Hepatocyte (in vitro differentiated cells): ENCODE measurements at regions not wholly inside any gene's neighbourhood (a gene's known extent, or its start where the extent isn't known, plus 50 kb on each side); places are given as distances from the start of the nearest gene placed in this dataset.

ENCODE experiments used
- DNase-seq: peaks from one replicate; pipeline ENCODE4 v3.0.0-alpha.2; 2016; ENCODE audit warnings: low spot score
- H2AFZ ChIP-seq: fragments of 200-600 bp; sonication (generic); 2 replicates; pipeline ENCODE4 v1.6.0; 2016; ENCODE audit warnings: antibody characterized with exemption, mild to moderate bottlenecking
- H3K27ac ChIP-seq: fragments of 200-600 bp; sonication (generic); 2 replicates; pipeline ENCODE4 v1.5.1; 2016; ENCODE audit warnings: mild to moderate bottlenecking
- H3K27me3 ChIP-seq: fragments of 200-600 bp; sonication (generic); 2 replicates; pipeline ENCODE4 v1.6.1; 2016
- H3K36me3 ChIP-seq: fragments of 200-600 bp; sonication (generic); replicated peaks from 2 replicates; pipeline ENCODE4 v1.5.1; 2016; ENCODE audit warnings: low read depth; ENCODE audit not compliant: insufficient read depth
- H3K4me1 ChIP-seq: fragments of 200-600 bp; sonication (generic); 2 replicates; pipeline ENCODE4 v1.5.1; 2016; ENCODE audit warnings: mild to moderate bottlenecking, moderate library complexity; ENCODE audit not compliant: insufficient read depth
- H3K4me2 ChIP-seq: fragments of 200-600 bp; sonication (generic); 2 replicates; pipeline ENCODE4 v1.6.0; 2016
- H3K4me3 ChIP-seq: fragments of 200-600 bp; sonication (generic); 2 replicates; pipeline ENCODE4 v1.5.1; 2016; ENCODE audit warnings: mild to moderate bottlenecking
- H3K79me2 ChIP-seq: fragments of 200-600 bp; sonication (generic); 2 replicates; pipeline ENCODE4 v1.6.0; 2017; ENCODE audit warnings: mild to moderate bottlenecking
- H3K9me2 ChIP-seq: fragments of 200-600 bp; sonication (generic); replicated peaks from 2 replicates; pipeline ENCODE4 v1.6.0; 2017; ENCODE audit warnings: mild to moderate bottlenecking; ENCODE audit not compliant: insufficient read depth
- H3K9me3 ChIP-seq: fragments of 200-600 bp; sonication (generic); 2 replicates; pipeline ENCODE4 v1.5.1; 2016; ENCODE audit warnings: low read depth, mild to moderate bottlenecking
- H4K20me1 ChIP-seq: fragments of 200-600 bp; sonication (generic); 2 replicates; pipeline ENCODE4 v1.6.0; 2016; ENCODE audit warnings: mild to moderate bottlenecking; ENCODE audit not compliant: insufficient read depth, poor library complexity, severe bottlenecking
- EZH2 ChIP-seq: fragments of 200-600 bp; sonication (generic); IDR thresholded peaks from 2 replicates; pipeline ENCODE4 v1.6.1; 2016; ENCODE audit warnings: antibody characterized with exemption, mild to moderate bottlenecking, borderline replicate concordance
- EZH2phosphoT487 ChIP-seq: fragments of 200-600 bp; sonication (generic); IDR thresholded peaks from one replicate; pipeline ENCODE4 v1.6.1; 2018; ENCODE audit warnings: antibody characterized with exemption, mild to moderate bottlenecking, low read depth, moderate library complexity; ENCODE audit not compliant: unreplicated experiment, severe bottlenecking
- WGBS: methylation state at CpG from one replicate; pipeline ENCODE4 v1.1.6; 2016; ENCODE audit warnings: low lambda C conversion rate; ENCODE audit errors: missing lambda C conversion rate; 5-methylcytosine and 5-hydroxymethylcytosine counted together
- TF ChIP-seq, protein P1 (sequence below): fragments of 200-600 bp; sonication (generic); IDR thresholded peaks from 2 replicates; pipeline ENCODE4 v1.5.1; 2016; ENCODE audit warnings: antibody characterized with exemption, mild to moderate bottlenecking; ENCODE audit not compliant: poor library complexity

DNA sequence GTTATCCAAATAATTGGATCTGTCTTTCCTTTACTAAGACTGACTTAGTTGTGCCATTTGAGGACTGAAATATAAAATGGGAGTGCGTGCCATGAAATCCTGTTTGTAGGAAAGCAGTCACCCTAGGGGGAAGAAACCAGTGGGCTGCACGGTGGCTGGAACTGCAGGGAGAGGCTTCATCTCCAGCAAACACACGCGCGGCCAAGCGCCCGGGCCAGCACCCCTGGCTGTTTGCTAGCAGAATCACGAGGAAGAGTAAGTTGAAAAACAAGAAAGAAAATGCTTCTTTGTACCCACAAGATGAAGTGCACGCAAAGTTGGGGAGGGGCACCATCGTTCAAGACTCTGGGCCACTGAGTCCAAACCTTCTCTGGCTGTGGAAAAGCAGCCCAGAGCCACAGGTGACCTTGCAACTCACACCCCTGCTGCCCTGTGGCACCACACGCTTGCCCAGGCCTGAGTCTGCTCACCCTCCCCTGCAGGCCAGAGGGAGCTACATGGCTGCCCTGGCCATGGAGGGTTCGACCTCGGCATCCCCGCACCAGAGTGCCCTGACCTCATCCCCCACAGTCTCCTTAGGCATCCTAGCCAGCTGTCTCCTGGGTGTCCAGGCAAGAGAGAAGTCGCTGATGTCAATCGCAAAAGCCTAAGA is 55.2 kb downstream of the IRX2 start:
- no peak for DNase-seq
- WGBS, result 93% methylated on average over 16 of the region's 16 CpGs
- Histone ChIP-seq H3K79me2 (no peaks in the 10 kb centered on the region), H3K4me3 (no peak overlapping the region), H3K4me2 (no peak overlapping the region), H3K4me1 (no peaks in the 10 kb centered on the region), H3K9me3 (no peaks in the 10 kb centered on the region), H3K27ac (no peak overlapping the region), H3K9me2 (no peaks in the 10 kb centered on the region), H3K27me3 (no peaks in the 10 kb centered on the region), H3K36me3 (no peaks in the 10 kb centered on the region), H4K20me1 (no peaks in the 10 kb centered on the region), H2AFZ (peak overlapping the region; percentile 9)
- TF ChIP-seq EZH2phosphoT487 (no peak), EZH2 (no peak)
- TF ChIP-seq, protein P1, sequence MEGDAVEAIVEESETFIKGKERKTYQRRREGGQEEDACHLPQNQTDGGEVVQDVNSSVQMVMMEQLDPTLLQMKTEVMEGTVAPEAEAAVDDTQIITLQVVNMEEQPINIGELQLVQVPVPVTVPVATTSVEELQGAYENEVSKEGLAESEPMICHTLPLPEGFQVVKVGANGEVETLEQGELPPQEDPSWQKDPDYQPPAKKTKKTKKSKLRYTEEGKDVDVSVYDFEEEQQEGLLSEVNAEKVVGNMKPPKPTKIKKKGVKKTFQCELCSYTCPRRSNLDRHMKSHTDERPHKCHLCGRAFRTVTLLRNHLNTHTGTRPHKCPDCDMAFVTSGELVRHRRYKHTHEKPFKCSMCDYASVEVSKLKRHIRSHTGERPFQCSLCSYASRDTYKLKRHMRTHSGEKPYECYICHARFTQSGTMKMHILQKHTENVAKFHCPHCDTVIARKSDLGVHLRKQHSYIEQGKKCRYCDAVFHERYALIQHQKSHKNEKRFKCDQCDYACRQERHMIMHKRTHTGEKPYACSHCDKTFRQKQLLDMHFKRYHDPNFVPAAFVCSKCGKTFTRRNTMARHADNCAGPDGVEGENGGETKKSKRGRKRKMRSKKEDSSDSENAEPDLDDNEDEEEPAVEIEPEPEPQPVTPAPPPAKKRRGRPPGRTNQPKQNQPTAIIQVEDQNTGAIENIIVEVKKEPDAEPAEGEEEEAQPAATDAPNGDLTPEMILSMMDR, result no peak

DNA sequence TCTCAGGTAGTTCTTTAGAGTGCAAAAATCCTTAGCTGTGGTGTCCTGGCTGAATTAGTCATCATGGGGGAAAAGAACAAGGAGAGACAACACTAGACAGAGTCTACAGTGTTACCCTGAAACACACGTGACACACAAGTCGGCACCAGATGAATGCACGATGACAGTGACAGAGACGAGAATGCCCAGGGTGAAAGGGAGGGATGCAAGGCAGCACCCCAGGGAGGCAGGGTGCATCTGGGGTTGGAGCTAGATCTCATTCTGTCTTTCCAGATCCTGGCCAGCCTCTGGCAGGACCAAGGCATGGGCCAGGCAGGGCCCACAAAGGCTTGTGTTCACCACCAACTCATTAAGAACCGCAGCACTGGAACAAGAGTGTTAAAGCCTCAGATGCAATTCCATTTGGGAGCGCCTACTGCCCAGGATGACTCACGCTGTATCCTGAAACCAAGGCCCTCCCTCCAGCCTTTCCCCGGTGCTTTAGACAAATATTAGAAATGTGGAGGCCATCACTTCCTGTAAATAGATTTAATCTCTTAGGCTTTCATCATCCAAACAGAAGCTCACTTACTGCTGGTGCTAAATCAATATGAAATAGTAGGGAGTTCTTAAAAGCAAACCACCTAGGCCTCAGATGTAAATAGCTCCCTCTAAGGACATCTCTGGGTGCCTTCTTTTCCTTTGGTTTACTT is 56.1 kb downstream of the IRX2 start:
- H4K20me1 ChIP-seq, result no peaks in the 10 kb centered on the region
- no peaks in the 10 kb centered on the region for H3K4me1 ChIP-seq
- H3K9me2 ChIP-seq, result no peaks in the 10 kb centered on the region
- no peaks in the 10 kb centered on the region for H3K9me3 ChIP-seq
- peak; percentile 62 for DNase-seq
- H3K4me3 ChIP-seq, result no peak overlapping the region
- H3K4me2 ChIP-seq, result no peak overlapping the region
- TF ChIP-seq, protein P1, result no peak
- peak; percentile 88 for TF ChIP-seq EZH2phosphoT487
- no peaks in the 10 kb centered on the region for H3K27me3 ChIP-seq
- no peaks in the 10 kb centered on the region for H3K36me3 ChIP-seq
- H3K27ac ChIP-seq, result no peak overlapping the region
- H2AFZ ChIP-seq, result peak overlapping the region; percentile 9
- 68% methylated on average over 8 of the region's 8 CpGs for WGBS
- no peaks in the 10 kb centered on the region for H3K79me2 ChIP-seq

GRCh38 chr5:2691530-2691929 is 59.9 kb downstream of the IRX2 start:
- Histone ChIP-seq H2AFZ (no peak overlapping the region), H3K4me1 (no peaks in the 10 kb centered on the region), H3K36me3 (no peaks in the 10 kb centered on the region), H3K27me3 (no peaks in the 10 kb centered on the region), H3K9me3 (no peaks in the 10 kb centered on the region), H3K4me2 (no peak overlapping the region), H3K27ac (no peak overlapping the region), H3K79me2 (no peaks in the 10 kb centered on the region), H3K4me3 (no peak overlapping the region), H4K20me1 (no peaks in the 10 kb centered on the region), H3K9me2 (no peaks in the 10 kb centered on the region)
- DNase-seq, result no peak
- 74% methylated on average over 1 of the region's 1 CpG for WGBS
- TF ChIP-seq EZH2 (no peak), EZH2phosphoT487 (no peak)
- TF ChIP-seq, protein P1, result no peak
